ENCODE measurements at regions not wholly inside any gene's neighbourhood (a gene's known extent, or its start where the extent isn't known, plus 50 kb on each side); places are given as distances from the start of the nearest gene placed in this dataset.
"Not testable (repeated sequence)": the region's sequence is repeated elsewhere in the genome, so short reads cannot be mapped to it uniquely, and the experiment has no call there.

DNA sequence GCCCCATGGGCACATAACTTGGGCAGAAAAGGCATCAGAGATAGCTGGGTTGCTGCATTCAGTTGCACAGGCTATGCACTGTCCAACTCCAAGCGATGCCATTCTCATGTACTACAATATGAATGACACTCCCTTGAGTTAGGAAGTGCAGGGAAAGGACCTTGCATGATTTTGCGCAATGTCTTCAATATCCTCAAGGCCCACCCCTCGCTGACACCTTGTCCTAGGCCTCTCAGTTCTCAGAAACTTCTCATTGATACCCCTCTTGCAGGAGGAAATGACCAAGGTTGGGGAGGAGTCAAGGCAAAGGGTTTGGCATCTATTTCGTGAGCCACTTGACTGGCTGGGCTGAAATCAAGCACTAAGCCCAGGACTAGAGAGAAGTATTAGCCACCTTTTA is 70.4 kb downstream of the ARL6IP4 start:
- Histone ChIP-seq H3K36me3 (ENCODE audit: insufficient read depth, low read length, poor library complexity, severe bottlenecking) (no peaks in the 10 kb centered on the region), H3K27me3 (replicated peaks; ENCODE audit: insufficient read depth, low read depth, low read length, poor library complexity) (no peaks in the 10 kb centered on the region), H3K4me3 (ENCODE audit: low read depth, low read length, poor library complexity, severe bottlenecking) (no peak overlapping the region), H3K4me1 (ENCODE audit: insufficient read depth, low read length, poor library complexity, severe bottlenecking) (peaks cover 17% of the 10 kb centered on the region), H3K9me3 (ENCODE audit: low read depth, low read length, poor library complexity, severe bottlenecking) (no peaks in the 10 kb centered on the region), H3K27ac (ENCODE audit: low read depth, low read length, poor library complexity, severe bottlenecking) (no peak overlapping the region)
- TF ChIP-seq EZH2 (IDR thresholded peaks at IDR 0.05; ENCODE audit: borderline replicate concordance, low read depth, low read length, poor library complexity, severe bottlenecking) = no peak
- TF ChIP-seq, protein P1, sequence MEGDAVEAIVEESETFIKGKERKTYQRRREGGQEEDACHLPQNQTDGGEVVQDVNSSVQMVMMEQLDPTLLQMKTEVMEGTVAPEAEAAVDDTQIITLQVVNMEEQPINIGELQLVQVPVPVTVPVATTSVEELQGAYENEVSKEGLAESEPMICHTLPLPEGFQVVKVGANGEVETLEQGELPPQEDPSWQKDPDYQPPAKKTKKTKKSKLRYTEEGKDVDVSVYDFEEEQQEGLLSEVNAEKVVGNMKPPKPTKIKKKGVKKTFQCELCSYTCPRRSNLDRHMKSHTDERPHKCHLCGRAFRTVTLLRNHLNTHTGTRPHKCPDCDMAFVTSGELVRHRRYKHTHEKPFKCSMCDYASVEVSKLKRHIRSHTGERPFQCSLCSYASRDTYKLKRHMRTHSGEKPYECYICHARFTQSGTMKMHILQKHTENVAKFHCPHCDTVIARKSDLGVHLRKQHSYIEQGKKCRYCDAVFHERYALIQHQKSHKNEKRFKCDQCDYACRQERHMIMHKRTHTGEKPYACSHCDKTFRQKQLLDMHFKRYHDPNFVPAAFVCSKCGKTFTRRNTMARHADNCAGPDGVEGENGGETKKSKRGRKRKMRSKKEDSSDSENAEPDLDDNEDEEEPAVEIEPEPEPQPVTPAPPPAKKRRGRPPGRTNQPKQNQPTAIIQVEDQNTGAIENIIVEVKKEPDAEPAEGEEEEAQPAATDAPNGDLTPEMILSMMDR (conservative IDR thresholded peaks at IDR 0.05; ENCODE audit: low read depth, low read length) = no peak
- no peak for DNase-seq (ENCODE audit: low spot score)
- ChIA-PET CTCF (no interaction called here), POLR2A (ENCODE audit: low non-redundant PET) (no interaction called here)
- intact Hi-C loops (cut with micrococcal nuclease; ENCODE audit: unreplicated experiment) = no loop called here
- BruUV-seq (replicated peaks) = no TSS peak

GRCh38 chr12:123050331-123050831 is 69.9 kb downstream of the ARL6IP4 start:
- no peaks in the 10 kb centered on the region for H3K9me3 ChIP-seq (ENCODE audit: low read depth, low read length, poor library complexity, severe bottlenecking)
- intact Hi-C loops (cut with micrococcal nuclease; ENCODE audit: unreplicated experiment) = no loop called here
- DNase-seq (ENCODE audit: low spot score) = no peak
- H3K4me3 ChIP-seq (ENCODE audit: low read depth, low read length, poor library complexity, severe bottlenecking) = no peak overlapping the region
- H3K27me3 ChIP-seq (replicated peaks; ENCODE audit: insufficient read depth, low read depth, low read length, poor library complexity) = no peaks in the 10 kb centered on the region
- CTCF ChIA-PET = no interaction called here
- BruUV-seq (replicated peaks) = no TSS peak
- POLR2A ChIA-PET (ENCODE audit: low non-redundant PET) = no interaction called here
- TF ChIP-seq, protein P1 (conservative IDR thresholded peaks at IDR 0.05; ENCODE audit: low read depth, low read length) = no peak
- no peak for TF ChIP-seq EZH2 (IDR thresholded peaks at IDR 0.05; ENCODE audit: borderline replicate concordance, low read depth, low read length, poor library complexity, severe bottlenecking)
- H3K27ac ChIP-seq (ENCODE audit: low read depth, low read length, poor library complexity, severe bottlenecking) = no peak overlapping the region
- H3K36me3 ChIP-seq (ENCODE audit: insufficient read depth, low read length, poor library complexity, severe bottlenecking) = no peaks in the 10 kb centered on the region
- H3K4me1 ChIP-seq (ENCODE audit: insufficient read depth, low read length, poor library complexity, severe bottlenecking) = peaks cover 15% of the 10 kb centered on the region

- DNase-seq (ENCODE audit: low spot score) = no peak
- TF ChIP-seq, protein P1 (conservative IDR thresholded peaks at IDR 0.05; ENCODE audit: low read depth, low read length) = no peak
- no peak for TF ChIP-seq EZH2 (IDR thresholded peaks at IDR 0.05; ENCODE audit: borderline replicate concordance, low read depth, low read length, poor library complexity, severe bottlenecking)
- H3K36me3 ChIP-seq (ENCODE audit: insufficient read depth, low read length, poor library complexity, severe bottlenecking) = no peaks in the 10 kb centered on the region
- no peak overlapping the region for H3K27ac ChIP-seq (ENCODE audit: low read depth, low read length, poor library complexity, severe bottlenecking)
- intact Hi-C loops (cut with micrococcal nuclease; ENCODE audit: unreplicated experiment) = no loop called here
- H3K4me1 ChIP-seq (ENCODE audit: insufficient read depth, low read length, poor library complexity, severe bottlenecking) = peaks cover 10% of the 10 kb centered on the region
- CTCF ChIA-PET = no interaction called here
- no peaks in the 10 kb centered on the region for H3K9me3 ChIP-seq (ENCODE audit: low read depth, low read length, poor library complexity, severe bottlenecking)
- POLR2A ChIA-PET (ENCODE audit: low non-redundant PET) = no interaction called here
- no TSS peak for BruUV-seq (replicated peaks)
- no peaks in the 10 kb centered on the region for H3K27me3 ChIP-seq (replicated peaks; ENCODE audit: insufficient read depth, low read depth, low read length, poor library complexity)
- H3K4me3 ChIP-seq (ENCODE audit: low read depth, low read length, poor library complexity, severe bottlenecking) = no peak overlapping the region
Measured at GRCh38 chr12:123049398-123050240, 69.1 kb downstream of the ARL6IP4 start.

GRCh38 chr12:123047892-123048291 is 67.4 kb downstream of the ARL6IP4 start:
- H3K27ac ChIP-seq (ENCODE audit: low read depth, low read length, poor library complexity, severe bottlenecking); H3K9me3 ChIP-seq (ENCODE audit: low read depth, low read length, poor library complexity, severe bottlenecking); H3K36me3 ChIP-seq (ENCODE audit: insufficient read depth, low read length, poor library complexity, severe bottlenecking); CTCF ChIA-PET; BruUV-seq (replicated peaks); H3K4me1 ChIP-seq (ENCODE audit: insufficient read depth, low read length, poor library complexity, severe bottlenecking); H3K27me3 ChIP-seq (replicated peaks; ENCODE audit: insufficient read depth, low read depth, low read length, poor library complexity); H3K4me3 ChIP-seq (ENCODE audit: low read depth, low read length, poor library complexity, severe bottlenecking); intact Hi-C loops (cut with micrococcal nuclease; ENCODE audit: unreplicated experiment); POLR2A ChIA-PET (ENCODE audit: low non-redundant PET); DNase-seq (ENCODE audit: low spot score): not testable (repeated sequence)
